ENCODE measurements at regions not wholly inside any gene's neighbourhood (a gene's known extent, or its start where the extent isn't known, plus 50 kb on each side); places are given as distances from the start of the nearest gene placed in this dataset.

GRCh38 chr10:36301139-36301538 lies 659.0 kb upstream of the FZD8 start:
- Histone ChIP-seq H2AFZ (ENCODE audit: low read depth, low read length) (no peak overlapping the region), H3K27me3 (ENCODE audit: insufficient read depth, low read length) (no peaks in the 10 kb centered on the region), H3K4me2 (ENCODE audit: low read length) (no peak overlapping the region), H3K9me3 (ENCODE audit: insufficient read depth, low read depth, low read length) (no peaks in the 10 kb centered on the region), H3K27ac (ENCODE audit: low read depth, low read length) (no peak overlapping the region), H3K79me2 (ENCODE audit: insufficient read depth, low read length) (no peaks in the 10 kb centered on the region), H3K4me3 (ENCODE audit: insufficient read depth, low read depth, low read length) (no peak overlapping the region), H3K36me3 (ENCODE audit: insufficient read depth, low read length) (no peaks in the 10 kb centered on the region), H4K20me1 (ENCODE audit: insufficient read depth, low read length) (no peaks in the 10 kb centered on the region), H3K9ac (ENCODE audit: low read length) (no peak overlapping the region), H3K4me1 (ENCODE audit: insufficient read depth, low read length) (no peaks in the 10 kb centered on the region)
- Mint-ChIP-seq H3K4me1 (ENCODE audit: low read depth, unreplicated experiment) (peaks cover 3% of the 10 kb centered on the region), H3K36me3 (ENCODE audit: low read depth, unreplicated experiment) (no peaks in the 10 kb centered on the region), H3K27me3 (ENCODE audit: low read depth, unreplicated experiment) (no peaks in the 10 kb centered on the region), H3K4me3 (ENCODE audit: unreplicated experiment) (no peak overlapping the region), H3K9me3 (ENCODE audit: unreplicated experiment) (no peaks in the 10 kb centered on the region), H3K27ac (ENCODE audit: unreplicated experiment) (no peak overlapping the region)
- TF ChIP-seq CTCF (IDR thresholded peaks at IDR 0.05; ENCODE audit: insufficient read depth, low read depth, low read length) (no peak), EZH2 (IDR thresholded peaks at IDR 0.05; ENCODE audit: insufficient read depth, low read length) (no peak)
- DNase-seq (ENCODE audit: low read depth), result no peak
- no peak for FAIRE-seq

- DNase-seq (ENCODE audit: low read depth), result no peak
- no peak overlapping the region for H3K4me2 ChIP-seq (ENCODE audit: low read length)
- H3K9ac ChIP-seq (ENCODE audit: low read length), result no peak overlapping the region
- H2AFZ ChIP-seq (ENCODE audit: low read depth, low read length), result no peak overlapping the region
- H3K79me2 ChIP-seq (ENCODE audit: insufficient read depth, low read length), result no peaks in the 10 kb centered on the region
- H3K36me3 ChIP-seq (ENCODE audit: insufficient read depth, low read length), result no peaks in the 10 kb centered on the region
- no peaks in the 10 kb centered on the region for H3K27me3 ChIP-seq (ENCODE audit: insufficient read depth, low read length)
- Mint-ChIP-seq H3K27ac (ENCODE audit: unreplicated experiment) (no peak overlapping the region), H3K4me1 (ENCODE audit: low read depth, unreplicated experiment) (peaks cover 25% of the 10 kb centered on the region), H3K27me3 (ENCODE audit: low read depth, unreplicated experiment) (no peaks in the 10 kb centered on the region), H3K4me3 (ENCODE audit: unreplicated experiment) (no peak overlapping the region), H3K36me3 (ENCODE audit: low read depth, unreplicated experiment) (no peaks in the 10 kb centered on the region), H3K9me3 (ENCODE audit: unreplicated experiment) (peaks cover 16% of the 10 kb centered on the region)
- no peak for TF ChIP-seq EZH2 (IDR thresholded peaks at IDR 0.05; ENCODE audit: insufficient read depth, low read length)
- no peak for TF ChIP-seq CTCF (IDR thresholded peaks at IDR 0.05; ENCODE audit: insufficient read depth, low read depth, low read length)
- no peak overlapping the region for H3K27ac ChIP-seq (ENCODE audit: low read depth, low read length)
- FAIRE-seq, result no peak
- H4K20me1 ChIP-seq (ENCODE audit: insufficient read depth, low read length), result no peaks in the 10 kb centered on the region
- no peak overlapping the region for H3K4me3 ChIP-seq (ENCODE audit: insufficient read depth, low read depth, low read length)
- no peaks in the 10 kb centered on the region for H3K9me3 ChIP-seq (ENCODE audit: insufficient read depth, low read depth, low read length)
- H3K4me1 ChIP-seq (ENCODE audit: insufficient read depth, low read length), result peaks cover 4% of the 10 kb centered on the region
Observed at GRCh38 chr10:36283827-36284226, 641.7 kb upstream of the FZD8 start.

GRCh38 chr10:36281831-36282331 lies 639.8 kb upstream of the FZD8 start:
- no peaks in the 10 kb centered on the region for H3K9me3 ChIP-seq (ENCODE audit: insufficient read depth, low read depth, low read length)
- no peak overlapping the region for H2AFZ ChIP-seq (ENCODE audit: low read depth, low read length)
- FAIRE-seq (no peak), DNase-seq (ENCODE audit: low read depth) (peak; percentile 2)
- no peak overlapping the region for H3K9ac ChIP-seq (ENCODE audit: low read length)
- no peaks in the 10 kb centered on the region for H3K27me3 Mint-ChIP-seq (ENCODE audit: low read depth, unreplicated experiment)
- H3K27ac Mint-ChIP-seq (ENCODE audit: unreplicated experiment), result peak overlapping the region; percentile 47
- peaks cover 27% of the 10 kb centered on the region for H3K4me1 Mint-ChIP-seq (ENCODE audit: low read depth, unreplicated experiment)
- no peak overlapping the region for H3K4me3 Mint-ChIP-seq (ENCODE audit: unreplicated experiment)
- no peaks in the 10 kb centered on the region for H3K36me3 Mint-ChIP-seq (ENCODE audit: low read depth, unreplicated experiment)
- H3K4me2 ChIP-seq (ENCODE audit: low read length), result no peak overlapping the region
- peaks cover 4% of the 10 kb centered on the region for H3K4me1 ChIP-seq (ENCODE audit: insufficient read depth, low read length)
- peaks cover 8% of the 10 kb centered on the region for H3K9me3 Mint-ChIP-seq (ENCODE audit: unreplicated experiment)
- H3K79me2 ChIP-seq (ENCODE audit: insufficient read depth, low read length), result no peaks in the 10 kb centered on the region
- no peak overlapping the region for H3K27ac ChIP-seq (ENCODE audit: low read depth, low read length)
- H3K4me3 ChIP-seq (ENCODE audit: insufficient read depth, low read depth, low read length), result no peak overlapping the region
- TF ChIP-seq CTCF (IDR thresholded peaks at IDR 0.05; ENCODE audit: insufficient read depth, low read depth, low read length) (no peak), EZH2 (IDR thresholded peaks at IDR 0.05; ENCODE audit: insufficient read depth, low read length) (no peak)
- H4K20me1 ChIP-seq (ENCODE audit: insufficient read depth, low read length), result no peaks in the 10 kb centered on the region
- H3K27me3 ChIP-seq (ENCODE audit: insufficient read depth, low read length), result no peaks in the 10 kb centered on the region
- no peaks in the 10 kb centered on the region for H3K36me3 ChIP-seq (ENCODE audit: insufficient read depth, low read length)

Data from astrocyte (in vitro differentiated cells and primary cell).